Neuronal stem cell (in vitro differentiated cells): ENCODE measurements at regions not wholly inside any gene's neighbourhood (a gene's known extent, or its start where the extent isn't known, plus 50 kb on each side); places are given as distances from the start of the nearest gene placed in this dataset.
"Not testable (repeated sequence)": the region's sequence is repeated elsewhere in the genome, so short reads cannot be mapped to it uniquely, and the experiment has no call there.

Experiments used
- DNase-seq: peaks from one replicate; pipeline ENCODE4 v3.0.0-alpha.2; 2013; ENCODE audit warnings: low spot score
- H2AFZ ChIP-seq: one replicate; pipeline ENCODE4 v1.6.1; 2013; ENCODE audit warnings: mild to moderate bottlenecking, low read length, inconsistent platforms
- H2AK5ac ChIP-seq: 2 replicates; pipeline ENCODE4 v1.6.1; 2013; ENCODE audit warnings: low read depth, mild to moderate bottlenecking, inconsistent platforms, low read length, moderate library complexity, mixed read lengths
- H2BK120ac ChIP-seq: 2 replicates; pipeline ENCODE4 v1.6.1; 2013; ENCODE audit warnings: low read depth, mild to moderate bottlenecking, inconsistent platforms, low read length, moderate library complexity, mixed read lengths
- H2BK12ac ChIP-seq: one replicate; pipeline ENCODE4 v1.6.1; 2013; ENCODE audit warnings: low read length, inconsistent platforms
- H2BK15ac ChIP-seq: 2 replicates; pipeline ENCODE4 v1.6.1; 2013; ENCODE audit warnings: mild to moderate bottlenecking, low read length, inconsistent platforms, mixed read lengths
- H2BK5ac ChIP-seq: one replicate; pipeline ENCODE4 v1.6.1; 2013; ENCODE audit warnings: inconsistent platforms, mild to moderate bottlenecking, low read length, moderate library complexity
- H3K14ac ChIP-seq: one replicate; pipeline ENCODE4 v1.6.1; 2013; ENCODE audit warnings: low read length, inconsistent platforms
- H3K18ac ChIP-seq: 2 replicates; pipeline ENCODE4 v1.6.1; 2013; ENCODE audit warnings: low read length, inconsistent platforms
- H3K23ac ChIP-seq: 2 replicates; pipeline ENCODE4 v1.6.1; 2013; ENCODE audit warnings: low read depth, mild to moderate bottlenecking, mixed read lengths, low read length, inconsistent platforms; ENCODE audit not compliant: poor library complexity
- H3K27ac ChIP-seq: replicated peaks from 3 replicates; pipeline ENCODE4 v1.5.1; 2013; ENCODE audit warnings: low read length, inconsistent platforms
- H3K27me3 ChIP-seq, 3 experiments: 2 replicates each; pipeline ENCODE4 v1.6.1; 2013; ENCODE audit warnings: low read length in 3 of 3, mild to moderate bottlenecking in 2 of 3, inconsistent platforms in 1 of 3, low read depth in 1 of 3, mixed read lengths in 1 of 3, moderate library complexity in 1 of 3; ENCODE audit not compliant: control insufficient read depth in 3 of 3, insufficient read depth in 3 of 3
- H3K36me3 ChIP-seq, 2 donors: replicated peaks in 1 of 2; 2 replicates each; pipeline ENCODE4 v1.6.1; 2013; ENCODE audit warnings: low read length in 2 of 2; ENCODE audit not compliant: control insufficient read depth in 2 of 2, insufficient read depth in 2 of 2
- H3K4ac ChIP-seq: 2 replicates; pipeline ENCODE4 v1.6.1; 2013; ENCODE audit warnings: inconsistent platforms, mild to moderate bottlenecking, low read length, moderate library complexity
- H3K4me1 ChIP-seq, 2 donors: 1 replicate in 1 of 2; 2 replicates in 1 of 2; pipeline ENCODE4 v1.6.1; 2013; ENCODE audit warnings: low read length in 2 of 2, low read depth in 1 of 2; ENCODE audit not compliant: control insufficient read depth in 2 of 2, insufficient read depth in 1 of 2
- H3K4me2 ChIP-seq: one replicate; pipeline ENCODE4 v1.6.1; 2013; ENCODE audit warnings: mild to moderate bottlenecking, low read length, inconsistent platforms; ENCODE audit not compliant: insufficient read depth, poor library complexity, severe bottlenecking
- H3K4me3 ChIP-seq, 2 donors: 2 replicates each; pipeline ENCODE4 v1.5.1; 2013; ENCODE audit warnings: low read length in 2 of 2, mild to moderate bottlenecking in 2 of 2, inconsistent platforms in 1 of 2, moderate library complexity in 1 of 2
- H3K79me1 ChIP-seq: one replicate; pipeline ENCODE4 v1.6.1; 2013; ENCODE audit warnings: low read depth, mild to moderate bottlenecking, inconsistent platforms, low read length, moderate library complexity
- H3K9ac ChIP-seq: one replicate; pipeline ENCODE4 v1.6.1; 2013; ENCODE audit warnings: mild to moderate bottlenecking, low read depth, low read length, inconsistent platforms; ENCODE audit not compliant: poor library complexity
- H3K9me3 ChIP-seq, 2 donors: replicated peaks in 1 of 2; 2 replicates each; pipeline versions ENCODE3 to v1.6.1; 2013; ENCODE audit warnings: low read length in 2 of 2, mild to moderate bottlenecking in 2 of 2, inconsistent platforms in 1 of 2, low read depth in 1 of 2, mixed read lengths in 1 of 2, moderate library complexity in 1 of 2; ENCODE audit not compliant: control insufficient read depth in 2 of 2, insufficient read depth in 1 of 2
- H4K8ac ChIP-seq: one replicate; pipeline ENCODE4 v1.6.1; 2013; ENCODE audit warnings: low read depth, mild to moderate bottlenecking, inconsistent platforms, low read length, moderate library complexity
- H4K91ac ChIP-seq: one replicate; pipeline ENCODE4 v1.6.1; 2013; ENCODE audit warnings: low read length, low read depth, mild to moderate bottlenecking, inconsistent platforms; ENCODE audit not compliant: poor library complexity
- WGBS, 2 donors: extraction: QIAGEN DNeasy Blood & Tissue Kit; methylation state at CpG; one replicate each; pipeline ENCODE4 v1.1.7; 2013; ENCODE audit warnings: missing lambda C conversion rate in 2 of 2, mixed read lengths in 1 of 2; ENCODE audit not compliant: insufficient read length in 2 of 2, insufficient replicate concordance in 1 of 2; ENCODE audit errors: extremely low coverage in 2 of 2; 5-methylcytosine and 5-hydroxymethylcytosine counted together

DNA sequence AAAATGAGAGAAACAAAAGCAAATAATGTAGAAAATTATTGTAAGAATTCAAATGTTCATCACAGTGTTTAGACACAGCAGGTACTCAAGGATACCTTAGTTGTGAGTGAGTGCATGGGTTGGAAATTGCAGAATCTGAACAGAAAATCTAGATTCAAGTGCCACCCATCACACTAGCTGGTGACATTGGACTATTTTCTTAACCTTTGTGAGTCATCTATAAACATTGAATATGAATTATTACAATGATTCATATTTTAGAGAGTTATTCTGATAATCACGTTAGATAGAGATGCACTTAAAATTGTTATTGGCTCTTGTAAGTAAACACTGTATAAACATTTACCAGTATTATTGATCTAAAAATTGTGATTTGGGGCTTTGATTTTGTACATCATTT, 1113.1 kb downstream of the STIM2 start:
- H3K4me2 ChIP-seq: no peak overlapping the region
- no peak overlapping the region for H2BK5ac ChIP-seq
- H3K14ac ChIP-seq: no peak overlapping the region
- no peak overlapping the region for H4K8ac ChIP-seq
- no peak overlapping the region for H3K27ac ChIP-seq
- H3K4me3 ChIP-seq: no peak overlapping the region
- H2AFZ ChIP-seq: no peak overlapping the region
- H3K18ac ChIP-seq: no peak overlapping the region
- no peak overlapping the region for H3K9ac ChIP-seq
- H3K9me3 ChIP-seq: no peaks in the 10 kb centered on the region
- H3K23ac ChIP-seq: no peak overlapping the region
- WGBS, 2 donors: no CpG with 5 or more reads among the region's 1 CpG
- no peak overlapping the region for H3K4ac ChIP-seq
- no peak overlapping the region for H2AK5ac ChIP-seq
- H2BK120ac ChIP-seq: no peak overlapping the region
- no peak for DNase-seq
- no peaks in the 10 kb centered on the region for H3K4me1 ChIP-seq
- H2BK15ac ChIP-seq: no peak overlapping the region
- no peaks in the 10 kb centered on the region for H3K79me1 ChIP-seq
- H4K91ac ChIP-seq: no peak overlapping the region
- H2BK12ac ChIP-seq: no peak overlapping the region
- H3K36me3 ChIP-seq: no peaks in the 10 kb centered on the region
- H3K27me3 ChIP-seq: no peaks in the 10 kb centered on the region

DNA sequence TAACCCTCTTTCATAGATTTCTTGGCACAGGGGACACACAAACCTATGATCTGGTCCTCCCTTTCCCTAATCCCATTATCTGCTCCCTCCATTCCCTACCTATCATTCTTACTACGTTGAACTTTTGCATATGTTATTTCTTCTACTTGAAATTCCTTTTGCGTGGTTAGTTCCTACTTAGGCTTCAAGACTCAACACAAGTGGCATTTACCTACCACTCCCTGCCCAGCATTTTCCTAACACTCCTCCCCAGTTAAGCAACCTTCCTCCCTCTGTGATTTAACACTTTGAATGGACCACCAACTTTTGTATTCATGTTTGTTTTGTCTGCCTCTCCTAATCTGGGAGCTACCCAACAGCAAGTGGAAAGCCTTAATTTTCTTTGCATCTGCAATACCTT, 1113.7 kb downstream of the STIM2 start:
- H3K18ac ChIP-seq: no peak overlapping the region
- WGBS, 2 donors: no CpG with 5 or more reads among the region's 2 CpGs
- H2BK12ac ChIP-seq: no peak overlapping the region
- no peak for DNase-seq
- H2BK120ac ChIP-seq: no peak overlapping the region
- H3K23ac ChIP-seq: no peak overlapping the region
- no peaks in the 10 kb centered on the region for H3K9me3 ChIP-seq
- H3K79me1 ChIP-seq: no peaks in the 10 kb centered on the region
- no peak overlapping the region for H4K91ac ChIP-seq
- H3K4me3 ChIP-seq: no peak overlapping the region
- H3K4ac ChIP-seq: no peak overlapping the region
- no peak overlapping the region for H3K27ac ChIP-seq
- H3K14ac ChIP-seq: no peak overlapping the region
- H2BK15ac ChIP-seq: no peak overlapping the region
- no peak overlapping the region for H2AK5ac ChIP-seq
- H4K8ac ChIP-seq: no peak overlapping the region
- H3K27me3 ChIP-seq: no peaks in the 10 kb centered on the region
- no peak overlapping the region for H2AFZ ChIP-seq
- no peak overlapping the region for H2BK5ac ChIP-seq
- H3K4me1 ChIP-seq: no peaks in the 10 kb centered on the region
- no peaks in the 10 kb centered on the region for H3K36me3 ChIP-seq
- no peak overlapping the region for H3K9ac ChIP-seq
- H3K4me2 ChIP-seq: no peak overlapping the region

DNA sequence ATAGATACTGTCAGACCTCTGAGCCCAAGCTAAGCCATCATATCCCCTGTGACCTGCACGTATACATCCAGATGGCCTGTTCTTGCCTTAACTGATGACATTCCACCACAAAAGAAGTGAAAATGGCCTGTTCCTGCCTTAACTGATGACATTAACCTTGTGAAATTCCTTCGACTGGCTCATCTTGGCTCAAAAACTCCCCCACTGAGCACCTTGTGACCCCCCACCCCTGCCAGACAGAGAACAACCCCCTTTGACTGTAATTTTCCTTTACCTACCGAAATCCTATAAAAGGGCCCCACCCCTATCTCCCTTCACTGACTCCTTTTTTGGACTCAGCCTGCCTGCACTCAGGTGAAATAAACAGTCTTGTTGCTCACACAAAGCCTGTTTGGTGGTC, 1114.2 kb downstream of the STIM2 start:
- H3K9ac ChIP-seq, H2BK12ac ChIP-seq, H3K27ac ChIP-seq, H3K27me3 ChIP-seq, H2BK15ac ChIP-seq, H3K4me2 ChIP-seq, H3K9me3 ChIP-seq, DNase-seq, H3K4ac ChIP-seq, H3K23ac ChIP-seq, H3K4me3 ChIP-seq, H2BK5ac ChIP-seq, H3K79me1 ChIP-seq, H4K8ac ChIP-seq, H2AK5ac ChIP-seq, H3K14ac ChIP-seq, H3K36me3 ChIP-seq, H3K4me1 ChIP-seq, H2BK120ac ChIP-seq, H4K91ac ChIP-seq, H2AFZ ChIP-seq, H3K18ac ChIP-seq: not testable (repeated sequence)
- WGBS, 2 donors: no CpG with 5 or more reads among the region's 3 CpGs

DNA sequence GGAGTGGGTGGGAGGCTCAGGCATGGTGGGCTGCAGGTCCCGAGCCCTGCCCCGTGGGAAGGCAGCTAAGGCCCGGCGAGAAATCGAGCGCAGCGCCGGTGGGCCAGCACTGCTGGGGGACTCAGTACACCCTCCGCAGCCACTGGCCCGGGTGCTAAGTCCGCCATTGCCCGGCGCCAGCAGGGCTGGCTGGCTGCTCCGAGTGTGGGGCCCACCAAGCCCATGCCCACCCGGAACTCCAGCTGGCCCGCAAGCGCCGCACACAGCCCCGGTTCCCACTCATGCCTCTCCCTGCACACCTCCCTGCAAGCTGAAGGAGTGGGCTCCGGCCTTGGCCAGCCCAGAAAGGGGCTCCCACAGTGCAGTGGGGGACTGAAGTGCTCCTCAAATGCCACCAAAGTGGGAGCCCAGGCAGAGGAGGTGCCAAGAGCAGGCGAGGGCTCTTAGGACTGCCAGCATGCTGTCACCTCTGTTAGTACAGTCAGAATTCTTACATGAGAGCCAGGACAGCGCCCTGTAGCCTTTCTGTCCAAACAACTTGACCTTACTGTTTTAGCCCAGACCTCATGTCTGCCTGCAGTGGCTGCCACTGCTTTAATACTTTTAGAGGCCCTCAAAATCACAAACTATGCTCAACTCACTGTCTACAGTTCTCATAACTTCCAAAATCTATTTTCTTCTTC, 1117.9 kb downstream of the STIM2 start:
- not testable (repeated sequence) for H4K91ac ChIP-seq, H2BK12ac ChIP-seq, H2AFZ ChIP-seq, H2AK5ac ChIP-seq, H3K4ac ChIP-seq, H3K79me1 ChIP-seq, H3K9ac ChIP-seq, H3K27me3 ChIP-seq, H2BK120ac ChIP-seq, H3K14ac ChIP-seq, H3K4me1 ChIP-seq, DNase-seq, H3K18ac ChIP-seq, H3K23ac ChIP-seq, H2BK5ac ChIP-seq, H4K8ac ChIP-seq, H3K36me3 ChIP-seq, H3K27ac ChIP-seq, H3K4me3 ChIP-seq, H3K4me2 ChIP-seq, H3K9me3 ChIP-seq, H2BK15ac ChIP-seq
- no CpG with 5 or more reads among the region's 22 CpGs for WGBS, 2 donors
